B cell (primary cell): ENCODE measurements at regions not wholly inside any gene's neighbourhood (a gene's known extent, or its start where the extent isn't known, plus 50 kb on each side); places are given as distances from the start of the nearest gene placed in this dataset.
"Not testable (repeated sequence)": the region's sequence is repeated elsewhere in the genome, so short reads cannot be mapped to it uniquely, and the experiment has no call there.

ENCODE experiments used
- ATAC-seq: fragments of 200-7000 bp; cut with Tn5 transposase; one replicate; pipeline ENCODE4 v1.10.0; 2021; ENCODE audit warnings: low read depth, mild to moderate bottlenecking, moderate number of reproducible peaks, moderate library complexity
- CTCF ChIA-PET: fragments of 350-600 bp; sonication (Branson Sonifier 250); formaldehyde crosslinking; loops from one replicate; lab custom pipeline; 2021; ENCODE audit warnings: antibody characterized with exemption, inconsistent platforms; lab: Charles Lee
- POLR2A ChIA-PET: fragments of 350-600 bp; sonication (Branson Sonifier 250); formaldehyde crosslinking; loops from one replicate; lab custom pipeline; 2021; ENCODE audit warnings: antibody characterized with exemption; lab: Charles Lee
- DNase-seq: peaks from one replicate; pipeline ENCODE4 v3.0.0; 2013
- H2AFZ ChIP-seq: 2 replicates; pipeline ENCODE4 v1.6.1; 2012; ENCODE audit warnings: mild to moderate bottlenecking, low read depth, low read length; ENCODE audit not compliant: insufficient read depth, poor library complexity, severe bottlenecking
- H3K27ac ChIP-seq, 2 donors: 1 replicate in 1 of 2; 2 replicates in 1 of 2; pipeline ENCODE4 v1.5.1; 2012 to 2013; ENCODE audit warnings: low read length in 2 of 2, mild to moderate bottlenecking in 2 of 2, moderate library complexity in 1 of 2
- H3K27me3 ChIP-seq, 4 experiments: fragments of 200-600 bp in 1 of 4; sonication (generic) in 1 of 4; replicated peaks in 1 of 4; 1 replicate in 2 of 4; 2 replicates in 2 of 4; pipeline versions ENCODE4 v1.6.1 to v1.7.0; 2013 to 2016; ENCODE audit warnings: low read length in 3 of 4, mild to moderate bottlenecking in 2 of 4, mixed read lengths in 1 of 4, moderate library complexity in 1 of 4; ENCODE audit not compliant: insufficient read depth in 4 of 4, control insufficient read depth in 3 of 4; ENCODE audit errors: control extremely low read depth in 1 of 4
- H3K36me3 ChIP-seq, 2 experiments: replicated peaks in 1 of 2; 1 replicate in 1 of 2; 2 replicates in 1 of 2; pipeline versions ENCODE4 v1.6.1 to v1.7.1; 2013; ENCODE audit warnings: low read length in 1 of 2; ENCODE audit not compliant: insufficient read depth in 2 of 2, control insufficient read depth in 1 of 2; ENCODE audit errors: control extremely low read depth in 1 of 2, extremely low read depth in 1 of 2
- H3K4me1 ChIP-seq, 2 donors: fragments of 200-600 bp in 1 of 2; sonication (generic) in 1 of 2; 1 replicate in 1 of 2; 2 replicates in 1 of 2; pipeline versions ENCODE4 v1.5.1 to v1.6.1; 2013 to 2017; ENCODE audit warnings: low read length in 2 of 2; ENCODE audit not compliant: control insufficient read depth in 2 of 2, insufficient read depth in 2 of 2
- H3K4me2 ChIP-seq: replicated peaks from 2 replicates; pipeline ENCODE3; 2012; ENCODE audit warnings: mild to moderate bottlenecking, low read depth, low read length; ENCODE audit not compliant: poor library complexity, severe bottlenecking
- H3K4me3 ChIP-seq, 5 experiments: fragments of 200-600 bp in 1 of 5; sonication (generic) in 1 of 5; 1 replicate in 3 of 5; 2 replicates in 2 of 5; pipeline versions ENCODE4 v1.5.1 to v1.7.0; 2011 to 2016; ENCODE audit warnings: low read length in 4 of 5, mild to moderate bottlenecking in 4 of 5, low read depth in 2 of 5, control low read depth in 1 of 5, moderate library complexity in 1 of 5; ENCODE audit not compliant: insufficient read depth in 1 of 5; ENCODE audit errors: control extremely low read depth in 1 of 5, extremely low read depth in 1 of 5
- H3K79me2 ChIP-seq: fragments of 200-600 bp; sonication (generic); one replicate; pipeline ENCODE4 v1.6.0; 2016; ENCODE audit warnings: low read length; ENCODE audit not compliant: control insufficient read depth, insufficient read depth
- H3K9ac ChIP-seq: fragments of 200-600 bp; sonication (generic); 2 replicates; pipeline ENCODE4 v1.6.1; 2017; ENCODE audit warnings: mild to moderate bottlenecking, low read length, moderate library complexity
- H3K9me3 ChIP-seq, 3 donors: one replicate each; pipeline versions ENCODE4 v1.6.1 to v1.7.1; 2013; ENCODE audit warnings: low read length in 2 of 3; ENCODE audit not compliant: control insufficient read depth in 2 of 3, insufficient read depth in 1 of 3; ENCODE audit errors: control extremely low read depth in 1 of 3
- H4K20me1 ChIP-seq: 2 replicates; pipeline ENCODE4 v1.6.0; 2012; ENCODE audit warnings: mild to moderate bottlenecking, low read length; ENCODE audit not compliant: insufficient read depth, control insufficient read depth, poor library complexity, severe bottlenecking
- H3K27ac Mint-ChIP-seq: one replicate; pipeline ENCODE4 v1.8.0; 2021; ENCODE audit warnings: mixed read lengths
- H3K27me3 Mint-ChIP-seq: one replicate; pipeline ENCODE4 v1.8.0; 2021; ENCODE audit warnings: mixed read lengths
- H3K4me1 Mint-ChIP-seq: one replicate; pipeline ENCODE4 v1.8.0; 2021; ENCODE audit warnings: mixed read lengths
- H3K4me3 Mint-ChIP-seq: one replicate; pipeline ENCODE4 v1.8.0; 2021; ENCODE audit warnings: mixed read lengths
- H3K9me3 Mint-ChIP-seq: one replicate; pipeline ENCODE4 v1.8.0; 2022; ENCODE audit warnings: mixed read lengths; ENCODE audit not compliant: insufficient read depth
- CTCF ChIP-seq: fragments of 200-600 bp; IDR thresholded peaks from one replicate; pipeline ENCODE4 v1.8.0; 2022; ENCODE audit warnings: antibody characterized with exemption, mild to moderate bottlenecking
- EZH2 ChIP-seq: IDR thresholded peaks from 2 replicates; pipeline ENCODE4 v1.6.1; 2012; ENCODE audit warnings: borderline replicate concordance, low read depth, mild to moderate bottlenecking, moderate library complexity, low read length; ENCODE audit not compliant: insufficient read depth, poor library complexity, severe bottlenecking
- WGBS: methylation state at CpG from one replicate; pipeline ENCODE4 v1.1.5; 2013; ENCODE audit warnings: missing lambda C conversion rate; ENCODE audit not compliant: insufficient coverage; 5-methylcytosine and 5-hydroxymethylcytosine counted together
- intact Hi-C: fragments of 100-400 bp; cut with micrococcal nuclease; formaldehyde crosslinking; loops from one replicate; pipeline ENCODE4 v1.10.0; 2022

- intact Hi-C loops, result no loop called here
- Histone ChIP-seq H3K4me3 (no peak overlapping the region), H4K20me1 (no peaks in the 10 kb centered on the region), H3K4me2 (no peak overlapping the region), H3K9ac (no peak overlapping the region), H3K36me3 (no peaks in the 10 kb centered on the region), H3K79me2 (no peaks in the 10 kb centered on the region), H2AFZ (no peak overlapping the region), H3K9me3 (no peaks in the 10 kb centered on the region), H3K27ac (no peak overlapping the region), H3K27me3 (no peaks in the 10 kb centered on the region), H3K4me1 (peaks cover 0 to 9% of the 10 kb centered on the region in 2 donors)
- Mint-ChIP-seq H3K27ac (no peak overlapping the region), H3K4me3 (no peak overlapping the region), H3K4me1 (peaks cover 12% of the 10 kb centered on the region), H3K9me3 (no peaks in the 10 kb centered on the region), H3K27me3 (no peaks in the 10 kb centered on the region)
- ChIA-PET POLR2A (no interaction called here), CTCF (no interaction called here)
- no peak for TF ChIP-seq CTCF
- no peak for TF ChIP-seq EZH2
- DNase-seq (no peak), ATAC-seq (no peak)
- WGBS, result no CpG with 5 or more reads among the region's 2 CpGs
Observed at GRCh38 chrY:7718126-7718525, 806.6 kb upstream of the AMELY start.

DNA sequence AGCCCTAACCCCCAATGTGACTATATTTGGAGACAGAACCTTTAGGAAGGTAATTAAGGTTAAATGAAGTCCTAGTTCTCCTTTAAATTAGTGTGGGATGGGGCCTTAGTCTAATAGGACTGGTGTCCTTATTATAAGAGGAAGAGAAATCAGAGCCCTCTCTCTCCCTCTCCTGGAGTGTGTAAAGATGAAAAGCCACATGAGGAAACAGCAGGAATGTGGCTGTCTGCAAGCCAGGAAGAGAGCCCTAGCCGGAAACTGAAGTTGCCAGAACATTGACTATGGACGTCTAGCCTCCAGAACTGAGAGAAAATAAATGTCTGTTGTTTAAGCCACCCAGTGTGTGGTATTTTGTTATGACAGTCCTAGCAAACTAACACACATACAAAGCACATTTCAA, 802.9 kb upstream of the AMELY start:
- 80% methylated on average over 1 of the region's 2 CpGs for whole genome bisulfite sequencing
- no peaks in the 10 kb centered on the region for H3K36me3 ChIP-seq
- H3K79me2 ChIP-seq, result no peaks in the 10 kb centered on the region
- CTCF ChIA-PET, result no interaction called here
- no peak for TF ChIP-seq EZH2
- TF ChIP-seq CTCF, result no peak
- no peak overlapping the region for H3K4me3 ChIP-seq
- peaks cover 0 to 4% (median 1%) of the 10 kb centered on the region in 4 experiments for H3K27me3 ChIP-seq
- intact Hi-C loops, result no loop called here
- H3K4me3 Mint-ChIP-seq, result no peak overlapping the region
- ATAC-seq (no peak), DNase-seq (no peak)
- POLR2A ChIA-PET, result no interaction called here
- no peak overlapping the region for H3K9ac ChIP-seq
- no peak overlapping the region for H3K27ac Mint-ChIP-seq
- no peak overlapping the region for H3K4me2 ChIP-seq
- H4K20me1 ChIP-seq, result no peaks in the 10 kb centered on the region
- H3K27ac ChIP-seq, result no peak overlapping the region
- no peaks in the 10 kb centered on the region for H3K4me1 Mint-ChIP-seq
- H3K27me3 Mint-ChIP-seq, result peaks cover 4% of the 10 kb centered on the region
- no peaks in the 10 kb centered on the region for H3K9me3 ChIP-seq
- no peaks in the 10 kb centered on the region for H3K9me3 Mint-ChIP-seq
- no peaks in the 10 kb centered on the region for H3K4me1 ChIP-seq
- no peak overlapping the region for H2AFZ ChIP-seq

DNA sequence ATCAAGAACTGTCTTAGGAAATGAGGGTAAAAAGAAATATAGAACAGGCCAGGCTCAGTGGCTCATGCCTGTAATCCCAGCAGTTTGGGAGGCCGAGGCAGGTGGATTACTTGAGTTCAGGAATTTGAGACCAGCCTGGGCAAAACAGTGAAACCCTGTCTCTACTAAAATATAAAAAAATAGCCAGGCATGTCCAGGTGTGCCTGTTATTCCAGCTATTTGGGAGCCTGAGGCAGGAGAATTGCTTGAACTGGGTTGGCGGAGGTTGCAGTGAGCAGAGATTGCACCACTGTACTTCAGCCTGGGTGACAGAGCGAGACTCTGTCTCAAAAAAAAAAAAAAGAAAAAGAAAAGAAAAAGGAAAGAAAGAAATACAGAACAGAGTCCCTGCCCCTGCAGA, 802.2 kb upstream of the AMELY start:
- intact Hi-C loops, H3K9ac ChIP-seq: not testable (repeated sequence)

More for the DNA sequence above, 802.2 kb upstream of the AMELY start:
- H4K20me1 ChIP-seq, H3K9me3 ChIP-seq, H3K4me3 ChIP-seq, CTCF ChIA-PET, H3K36me3 ChIP-seq, H3K4me2 ChIP-seq, ATAC-seq, H3K27me3 ChIP-seq, H3K4me3 Mint-ChIP-seq, H3K27ac Mint-ChIP-seq, H3K9me3 Mint-ChIP-seq, POLR2A ChIA-PET, H3K4me1 ChIP-seq, H2AFZ ChIP-seq, H3K79me2 ChIP-seq, H3K27ac ChIP-seq, H3K4me1 Mint-ChIP-seq, DNase-seq, H3K27me3 Mint-ChIP-seq: not testable (repeated sequence)
- WGBS, result no CpG with 5 or more reads among the region's 3 CpGs
